ENCODE measurements at regions not wholly inside any gene's neighbourhood (a gene's known extent, or its start where the extent isn't known, plus 50 kb on each side); places are given as distances from the start of the nearest gene placed in this dataset.
"Not testable (repeated sequence)": the region's sequence is repeated elsewhere in the genome, so short reads cannot be mapped to it uniquely, and the experiment has no call there.

- DNase-seq (ENCODE audit: low read depth) = no peak
- H3K4me3 ChIP-seq (ENCODE audit: low read length) = no peak overlapping the region
- TF ChIP-seq CTCF (conservative IDR thresholded peaks at IDR 0.05; ENCODE audit: low read length) = no peak
Observed at GRCh38 chrX:27242581-27242980, 220.6 kb downstream of the PPP4R3C start.

GRCh38 chrX:27241981-27242380 lies 221.2 kb downstream of the PPP4R3C start:
- DNase-seq (ENCODE audit: low read depth) = no peak
- TF ChIP-seq CTCF (conservative IDR thresholded peaks at IDR 0.05; ENCODE audit: low read length) = no peak
- H3K4me3 ChIP-seq (ENCODE audit: low read length) = no peak overlapping the region

GRCh38 chrX:27240042-27240441 lies 223.1 kb downstream of the PPP4R3C start:
- not testable (repeated sequence) for H3K4me3 ChIP-seq (ENCODE audit: low read length); DNase-seq (ENCODE audit: low read depth)

- no peak overlapping the region for H3K4me3 ChIP-seq (ENCODE audit: low read length)
- no peak for DNase-seq (ENCODE audit: low read depth)
- no peak for TF ChIP-seq CTCF (conservative IDR thresholded peaks at IDR 0.05; ENCODE audit: low read length)
Observed at GRCh38 chrX:27236681-27237080, 226.5 kb downstream of the PPP4R3C start.

- no peak for TF ChIP-seq CTCF (conservative IDR thresholded peaks at IDR 0.05; ENCODE audit: low read length)
- no peak for DNase-seq (ENCODE audit: low read depth)
- H3K4me3 ChIP-seq (ENCODE audit: low read length) = no peak overlapping the region
Observed at GRCh38 chrX:27229721-27230120, 233.4 kb downstream of the PPP4R3C start.

- DNase-seq (ENCODE audit: low read depth) = no peak
- no peak for TF ChIP-seq CTCF (conservative IDR thresholded peaks at IDR 0.05; ENCODE audit: low read length)
- H3K4me3 ChIP-seq (ENCODE audit: low read length) = no peak overlapping the region
Observed at GRCh38 chrX:27222661-27223060, 240.5 kb downstream of the PPP4R3C start.

- peak; percentile 3 for DNase-seq (ENCODE audit: low read depth)
- no peak overlapping the region for H3K4me3 ChIP-seq (ENCODE audit: low read length)
- TF ChIP-seq CTCF (conservative IDR thresholded peaks at IDR 0.05; ENCODE audit: low read length) = peak; percentile 57
Observed at GRCh38 chrX:27186671-27187070, 276.5 kb downstream of the PPP4R3C start.

GRCh38 chrX:27163236-27163635 lies 299.9 kb downstream of the PPP4R3C start:
- no peak overlapping the region for H3K4me3 ChIP-seq (ENCODE audit: low read length)
- TF ChIP-seq CTCF (conservative IDR thresholded peaks at IDR 0.05; ENCODE audit: low read length) = no peak
- no peak for DNase-seq (ENCODE audit: low read depth)
